ENCODE measurements at regions not wholly inside any gene's neighbourhood (a gene's known extent, or its start where the extent isn't known, plus 50 kb on each side); places are given as distances from the start of the nearest gene placed in this dataset.

- no peak overlapping the region for H3K4me3 ChIP-seq (ENCODE audit: low read length)
- no peak for DNase-seq (ENCODE audit: low read depth, low spot score)
Measured at GRCh38 chr1:221902961-221903360, 161.1 kb upstream of the DUSP10 start.

GRCh38 chr1:221900678-221901077, 158.8 kb upstream of the DUSP10 start:
- DNase-seq (ENCODE audit: low read depth, low spot score), result no peak
- no peak overlapping the region for H3K4me3 ChIP-seq (ENCODE audit: low read length)

GRCh38 chr1:221897321-221897721, 155.4 kb upstream of the DUSP10 start:
- DNase-seq (ENCODE audit: low read depth, low spot score), result no peak
- no peak overlapping the region for H3K4me3 ChIP-seq (ENCODE audit: low read length)

GRCh38 chr1:221892301-221892830, 150.5 kb upstream of the DUSP10 start:
- H3K4me3 ChIP-seq (ENCODE audit: low read length), result no peak overlapping the region
- no peak for DNase-seq (ENCODE audit: low read depth, low spot score)

- DNase-seq (ENCODE audit: low read depth, low spot score), result no peak
- no peak overlapping the region for H3K4me3 ChIP-seq (ENCODE audit: low read length)
Measured at GRCh38 chr1:221891708-221892107, 149.8 kb upstream of the DUSP10 start.

GRCh38 chr1:221888801-221889200, 146.9 kb upstream of the DUSP10 start:
- no peak overlapping the region for H3K4me3 ChIP-seq (ENCODE audit: low read length)
- DNase-seq (ENCODE audit: low read depth, low spot score), result no peak

- DNase-seq (ENCODE audit: low read depth, low spot score), result no peak
- no peak overlapping the region for H3K4me3 ChIP-seq (ENCODE audit: low read length)
Measured at GRCh38 chr1:221888218-221888617, 146.3 kb upstream of the DUSP10 start.

- no peak overlapping the region for H3K4me3 ChIP-seq (ENCODE audit: low read length)
- DNase-seq (ENCODE audit: low read depth, low spot score), result no peak
Measured at GRCh38 chr1:221887758-221888157, 145.9 kb upstream of the DUSP10 start.

- H3K4me3 ChIP-seq (ENCODE audit: low read length), result no peak overlapping the region
- no peak for DNase-seq (ENCODE audit: low read depth, low spot score)
Measured at GRCh38 chr1:221887415-221887746, 145.5 kb upstream of the DUSP10 start.

- H3K4me3 ChIP-seq (ENCODE audit: low read length), result no peak overlapping the region
- DNase-seq (ENCODE audit: low read depth, low spot score), result no peak
Measured at GRCh38 chr1:221886743-221887414, 145.0 kb upstream of the DUSP10 start.

- DNase-seq (ENCODE audit: low read depth, low spot score), result no peak
- no peak overlapping the region for H3K4me3 ChIP-seq (ENCODE audit: low read length)
Measured at GRCh38 chr1:221886311-221886710, 144.4 kb upstream of the DUSP10 start.

- no peak overlapping the region for H3K4me3 ChIP-seq (ENCODE audit: low read length)
- DNase-seq (ENCODE audit: low read depth, low spot score), result no peak
Measured at GRCh38 chr1:221884821-221885220, 142.9 kb upstream of the DUSP10 start.

GRCh38 chr1:221881805-221882581, 140.1 kb upstream of the DUSP10 start:
- DNase-seq (ENCODE audit: low read depth, low spot score), result no peak
- H3K4me3 ChIP-seq (ENCODE audit: low read length), result no peak overlapping the region

GRCh38 chr1:221880182-221880581, 138.3 kb upstream of the DUSP10 start:
- H3K4me3 ChIP-seq (ENCODE audit: low read length), result no peak overlapping the region
- DNase-seq (ENCODE audit: low read depth, low spot score), result no peak

- H3K4me3 ChIP-seq (ENCODE audit: low read length), result no peak overlapping the region
- DNase-seq (ENCODE audit: low read depth, low spot score), result no peak
Measured at GRCh38 chr1:221878134-221878533, 136.2 kb upstream of the DUSP10 start.

GRCh38 chr1:221877311-221877710, 135.4 kb upstream of the DUSP10 start:
- no peak overlapping the region for H3K4me3 ChIP-seq (ENCODE audit: low read length)
- no peak for DNase-seq (ENCODE audit: low read depth, low spot score)

- no peak for DNase-seq (ENCODE audit: low read depth, low spot score)
- no peak overlapping the region for H3K4me3 ChIP-seq (ENCODE audit: low read length)
Measured at GRCh38 chr1:221875004-221875330, 133.1 kb upstream of the DUSP10 start.

- peak; percentile 28 for DNase-seq (ENCODE audit: low read depth, low spot score)
- H3K4me3 ChIP-seq (ENCODE audit: low read length), result no peak overlapping the region
Measured at GRCh38 chr1:221874285-221875003, 132.6 kb upstream of the DUSP10 start.

GRCh38 chr1:221873673-221874072, 131.8 kb upstream of the DUSP10 start:
- no peak overlapping the region for H3K4me3 ChIP-seq (ENCODE audit: low read length)
- DNase-seq (ENCODE audit: low read depth, low spot score), result no peak

- no peak overlapping the region for H3K4me3 ChIP-seq (ENCODE audit: low read length)
- no peak for DNase-seq (ENCODE audit: low read depth, low spot score)
Measured at GRCh38 chr1:221871056-221871455, 129.2 kb upstream of the DUSP10 start.
